Adrenal gland (tissue), 9 donors: ENCODE measurements at regions not wholly inside any gene's neighbourhood (a gene's known extent, or its start where the extent isn't known, plus 50 kb on each side); places are given as distances from the start of the nearest gene placed in this dataset.

Experiments used
- DNase-seq, 7 donors: peaks; one replicate each; pipeline ENCODE4 v3.0.0-alpha.2; 2019 to 2020
- H3K27ac ChIP-seq, 5 donors: fragments of 200-600 bp; sonication (generic) in 4 of 5; 1 replicate in 3 of 5; 2 replicates in 2 of 5; pipeline versions ENCODE4 v1.5.1 to v1.8.0; 2016 to 2020; ENCODE audit warnings: mild to moderate bottlenecking in 1 of 5
- H3K27me3 ChIP-seq: fragments of 200-600 bp; 2 replicates; pipeline ENCODE4 v1.8.0; 2021
- H3K36me3 ChIP-seq, 2 donors: fragments of 200-600 bp; replicated peaks in 1 of 2; 1 replicate in 1 of 2; 2 replicates in 1 of 2; pipeline versions ENCODE4 v1.5.1 to v1.8.0; 2018 to 2022
- H3K4me1 ChIP-seq, 2 donors: fragments of 200-600 bp; replicated peaks in 1 of 2; 1 replicate in 1 of 2; 2 replicates in 1 of 2; pipeline versions ENCODE4 v1.5.1 to v1.8.0; 2018 to 2021
- H3K4me3 ChIP-seq, 4 donors: fragments of 200-600 bp; sonication (generic) in 3 of 4; one replicate each; pipeline ENCODE4 v1.5.1; 2016 to 2018
- H3K9me3 ChIP-seq, 3 donors: fragments of 200-600 bp; sonication (generic) in 1 of 3; replicated peaks in 1 of 3; 1 replicate in 2 of 3; 2 replicates in 1 of 3; pipeline versions ENCODE4 v1.5.1 to v1.8.0; 2016 to 2021
- POLR2A ChIP-seq, 2 donors: fragments of 450-650 bp; IDR thresholded peaks; one replicate each; pipeline ENCODE4 v1.6.1; 2017; ENCODE audit warnings: antibody characterized with exemption in 2 of 2, mild to moderate bottlenecking in 2 of 2, moderate library complexity in 1 of 2
- WGBS, 4 donors: extraction: QIAGEN DNeasy Blood & Tissue Kit in 2 of 4; methylation state at CpG; one replicate each; pipeline versions ENCODE4 v1.1.5 to v1.1.7; 2013 to 2017; 5-methylcytosine and 5-hydroxymethylcytosine counted together
- intact Hi-C, 2 donors: fragments of 100-400 bp; cut with DNase I; formaldehyde crosslinking; loops; one replicate each; pipeline versions ENCODE4 v1.14.1 to v1.15.0; 2022 to 2023
- TF ChIP-seq, protein P1 (sequence below), 6 experiments: fragments of 450-650 bp in 4 of 6; fragments of 200-600 bp in 2 of 6; sonication (generic) in 1 of 6; IDR thresholded peaks; 1 replicate in 5 of 6; 2 replicates in 1 of 6; pipeline versions ENCODE4 v1.5.1 to v1.8.0; 2016 to 2021; ENCODE audit warnings: antibody characterized with exemption in 6 of 6, mild to moderate bottlenecking in 2 of 6, moderate library complexity in 1 of 6
- donor health status: healthy with polysubstance abuse.
- donor health status: Bipolar disorder and iron deficiency.
- donor health status: DM: yes; HTN: yes; CAD: no.
- donor health status: DM: no; HTN: no; CAD: no.
- donor health status: DM: no; HTN: no; CAD: no.

DNA sequence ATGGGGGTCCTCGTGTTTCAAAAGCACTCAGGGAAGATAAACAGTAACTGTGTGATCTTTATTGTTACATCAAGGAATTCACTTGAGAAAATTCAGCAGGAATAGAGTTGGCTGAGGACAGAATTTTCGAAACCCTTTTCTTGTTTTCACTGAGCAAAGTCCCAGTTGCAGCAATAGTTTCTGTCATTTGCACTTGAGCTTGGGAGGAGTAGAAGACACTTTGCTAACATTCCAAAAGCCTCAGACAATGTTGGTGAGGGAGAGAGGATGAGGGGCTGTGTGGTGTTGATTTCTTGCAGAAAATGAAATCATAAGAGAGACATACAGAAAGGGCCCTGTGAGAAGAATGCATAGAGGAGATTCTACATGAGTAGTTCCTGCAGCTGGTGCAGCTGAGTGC is 151.9 kb upstream of the DIPK2B start:
- H3K27ac ChIP-seq: no peak overlapping the region
- no peak for DNase-seq
- no peaks in the 10 kb centered on the region for H3K36me3 ChIP-seq
- no peak overlapping the region for H3K4me3 ChIP-seq
- no peaks in the 10 kb centered on the region for H3K4me1 ChIP-seq
- TF ChIP-seq POLR2A (IDR thresholded peaks at IDR 0.05): no peak
- TF ChIP-seq, protein P1, sequence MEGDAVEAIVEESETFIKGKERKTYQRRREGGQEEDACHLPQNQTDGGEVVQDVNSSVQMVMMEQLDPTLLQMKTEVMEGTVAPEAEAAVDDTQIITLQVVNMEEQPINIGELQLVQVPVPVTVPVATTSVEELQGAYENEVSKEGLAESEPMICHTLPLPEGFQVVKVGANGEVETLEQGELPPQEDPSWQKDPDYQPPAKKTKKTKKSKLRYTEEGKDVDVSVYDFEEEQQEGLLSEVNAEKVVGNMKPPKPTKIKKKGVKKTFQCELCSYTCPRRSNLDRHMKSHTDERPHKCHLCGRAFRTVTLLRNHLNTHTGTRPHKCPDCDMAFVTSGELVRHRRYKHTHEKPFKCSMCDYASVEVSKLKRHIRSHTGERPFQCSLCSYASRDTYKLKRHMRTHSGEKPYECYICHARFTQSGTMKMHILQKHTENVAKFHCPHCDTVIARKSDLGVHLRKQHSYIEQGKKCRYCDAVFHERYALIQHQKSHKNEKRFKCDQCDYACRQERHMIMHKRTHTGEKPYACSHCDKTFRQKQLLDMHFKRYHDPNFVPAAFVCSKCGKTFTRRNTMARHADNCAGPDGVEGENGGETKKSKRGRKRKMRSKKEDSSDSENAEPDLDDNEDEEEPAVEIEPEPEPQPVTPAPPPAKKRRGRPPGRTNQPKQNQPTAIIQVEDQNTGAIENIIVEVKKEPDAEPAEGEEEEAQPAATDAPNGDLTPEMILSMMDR (IDR thresholded peaks at IDR 0.05): no peak
- no peaks in the 10 kb centered on the region for H3K27me3 ChIP-seq
- intact Hi-C loops: no loop called here
- WGBS, 4 donors: 47 to 100% (median 60%) methylated on average over 1 to 2 of the region's 2 CpGs
- no peaks in the 10 kb centered on the region for H3K9me3 ChIP-seq

DNA sequence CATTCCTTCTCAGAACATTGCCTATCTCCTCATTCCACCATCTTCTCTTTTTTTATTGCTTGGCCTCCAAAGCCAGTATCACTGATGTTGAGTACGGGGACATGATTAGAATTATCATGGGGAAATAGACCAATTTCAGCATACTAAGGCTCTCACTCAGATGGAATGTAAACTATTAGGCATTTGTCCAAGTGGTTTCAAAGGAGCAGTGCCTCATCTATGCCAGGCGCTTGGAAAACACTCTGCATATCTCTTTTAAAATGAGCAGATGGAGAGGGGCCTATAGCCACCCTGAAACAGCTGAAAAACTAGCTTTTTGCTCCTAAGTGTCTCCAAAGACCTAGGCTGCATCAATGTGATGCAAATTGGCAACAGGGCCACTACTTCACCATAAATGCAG is 150.8 kb upstream of the DIPK2B start:
- Histone ChIP-seq H3K4me3 (no peak overlapping the region), H3K4me1 (no peaks in the 10 kb centered on the region), H3K27me3 (no peaks in the 10 kb centered on the region), H3K27ac (no peak overlapping the region), H3K9me3 (no peaks in the 10 kb centered on the region), H3K36me3 (no peaks in the 10 kb centered on the region)
- 71 to 94% (median 81%) methylated on average over 2 of the region's 2 CpGs for WGBS, 4 donors
- TF ChIP-seq, protein P1 (IDR thresholded peaks at IDR 0.05): no peak
- no peak for TF ChIP-seq POLR2A (IDR thresholded peaks at IDR 0.05)
- no peak for DNase-seq
- intact Hi-C loops: no loop called here

DNA sequence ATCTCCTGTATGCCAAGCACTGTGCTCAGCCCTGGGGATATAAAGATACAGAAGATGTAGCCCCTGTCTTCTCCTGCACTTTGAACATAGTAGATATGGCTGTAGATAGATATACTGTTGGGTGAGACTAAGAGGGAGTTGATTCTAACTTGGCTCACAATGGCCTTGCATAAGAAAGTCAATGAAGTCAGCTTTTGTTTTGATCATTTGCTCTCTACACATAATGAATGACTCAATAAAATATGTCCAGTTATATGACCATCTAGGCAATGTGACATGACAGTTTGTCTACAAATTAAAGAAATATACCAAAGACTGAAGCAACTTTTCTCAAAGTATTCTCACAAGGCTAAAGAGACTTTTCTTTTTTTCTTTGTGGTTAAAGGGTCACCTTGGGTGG is 147.6 kb upstream of the DIPK2B start:
- Histone ChIP-seq H3K36me3 (no peaks in the 10 kb centered on the region), H3K4me3 (no peak overlapping the region), H3K27me3 (no peaks in the 10 kb centered on the region), H3K27ac (no peak overlapping the region), H3K9me3 (no peaks in the 10 kb centered on the region), H3K4me1 (no peaks in the 10 kb centered on the region)
- intact Hi-C loops: no loop called here
- TF ChIP-seq, protein P1 (IDR thresholded peaks at IDR 0.05): no peak
- no peak for TF ChIP-seq POLR2A (IDR thresholded peaks at IDR 0.05)
- no peak for DNase-seq

DNA sequence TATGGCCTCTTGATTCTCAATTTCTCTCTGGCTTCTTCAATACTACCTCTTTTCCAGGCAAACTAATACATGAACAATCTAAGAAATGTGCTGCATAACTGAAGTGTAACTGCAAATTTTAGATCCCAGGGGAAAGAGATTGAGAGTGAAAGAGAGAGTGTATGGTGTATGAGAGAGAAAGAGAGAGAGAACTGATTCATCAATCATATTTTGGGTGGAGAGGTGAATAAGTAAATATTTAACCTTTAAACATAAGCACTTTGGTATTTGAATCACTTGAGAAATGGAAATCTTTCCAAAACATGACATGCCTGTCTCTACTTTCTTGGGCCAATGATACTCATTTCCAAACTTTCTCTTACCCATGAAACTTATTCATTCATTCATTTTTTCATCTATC is 147.2 kb upstream of the DIPK2B start:
- no peaks in the 10 kb centered on the region for H3K36me3 ChIP-seq
- H3K4me3 ChIP-seq: no peak overlapping the region
- no peak overlapping the region for H3K27ac ChIP-seq
- no peak for TF ChIP-seq POLR2A (IDR thresholded peaks at IDR 0.05)
- TF ChIP-seq, protein P1 (IDR thresholded peaks at IDR 0.05): no peak
- intact Hi-C loops: no loop called here
- H3K4me1 ChIP-seq: no peaks in the 10 kb centered on the region
- no peaks in the 10 kb centered on the region for H3K9me3 ChIP-seq
- no peaks in the 10 kb centered on the region for H3K27me3 ChIP-seq
- no peak for DNase-seq
